ENCODE measurements at regions not wholly inside any gene's neighbourhood (a gene's known extent, or its start where the extent isn't known, plus 50 kb on each side); places are given as distances from the start of the nearest gene placed in this dataset.

DNA sequence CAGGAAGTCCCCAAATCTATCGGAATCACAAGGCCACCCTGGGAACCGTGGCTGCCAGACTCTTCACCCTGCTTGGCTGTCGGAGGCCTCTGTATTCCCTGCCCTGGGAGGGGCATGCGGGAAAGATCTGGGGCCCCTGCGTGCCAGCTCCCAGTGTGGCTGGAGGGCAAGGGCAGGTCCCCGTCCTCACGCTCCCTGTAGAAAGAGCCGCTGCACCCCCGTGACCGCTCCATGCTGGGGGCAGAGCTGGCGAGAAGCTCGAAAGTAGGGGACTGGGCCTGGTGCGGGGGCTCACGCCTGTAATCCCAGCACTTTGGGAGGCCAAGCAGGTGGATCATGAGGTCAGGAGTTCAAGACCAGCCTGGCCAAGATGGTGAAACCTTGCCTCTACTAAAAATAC is 208.4 kb upstream of the SOX1 start:
- TF ChIP-seq EZH2 (IDR thresholded peaks at IDR 0.05; ENCODE audit: borderline replicate concordance, low read depth, low read length, poor library complexity, severe bottlenecking) = no peak
- TF ChIP-seq, protein P1, sequence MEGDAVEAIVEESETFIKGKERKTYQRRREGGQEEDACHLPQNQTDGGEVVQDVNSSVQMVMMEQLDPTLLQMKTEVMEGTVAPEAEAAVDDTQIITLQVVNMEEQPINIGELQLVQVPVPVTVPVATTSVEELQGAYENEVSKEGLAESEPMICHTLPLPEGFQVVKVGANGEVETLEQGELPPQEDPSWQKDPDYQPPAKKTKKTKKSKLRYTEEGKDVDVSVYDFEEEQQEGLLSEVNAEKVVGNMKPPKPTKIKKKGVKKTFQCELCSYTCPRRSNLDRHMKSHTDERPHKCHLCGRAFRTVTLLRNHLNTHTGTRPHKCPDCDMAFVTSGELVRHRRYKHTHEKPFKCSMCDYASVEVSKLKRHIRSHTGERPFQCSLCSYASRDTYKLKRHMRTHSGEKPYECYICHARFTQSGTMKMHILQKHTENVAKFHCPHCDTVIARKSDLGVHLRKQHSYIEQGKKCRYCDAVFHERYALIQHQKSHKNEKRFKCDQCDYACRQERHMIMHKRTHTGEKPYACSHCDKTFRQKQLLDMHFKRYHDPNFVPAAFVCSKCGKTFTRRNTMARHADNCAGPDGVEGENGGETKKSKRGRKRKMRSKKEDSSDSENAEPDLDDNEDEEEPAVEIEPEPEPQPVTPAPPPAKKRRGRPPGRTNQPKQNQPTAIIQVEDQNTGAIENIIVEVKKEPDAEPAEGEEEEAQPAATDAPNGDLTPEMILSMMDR (conservative IDR thresholded peaks at IDR 0.05; ENCODE audit: low read depth, low read length) = no peak
- intact Hi-C loops (cut with micrococcal nuclease; ENCODE audit: unreplicated experiment) = no loop called here
- BruUV-seq (replicated peaks) = no TSS peak
- Histone ChIP-seq H3K27me3 (replicated peaks; ENCODE audit: insufficient read depth, low read depth, low read length, poor library complexity) (peaks cover 3% of the 10 kb centered on the region), H3K4me1 (ENCODE audit: insufficient read depth, low read length, poor library complexity, severe bottlenecking) (no peaks in the 10 kb centered on the region), H3K36me3 (ENCODE audit: insufficient read depth, low read length, poor library complexity, severe bottlenecking) (no peaks in the 10 kb centered on the region), H3K9me3 (ENCODE audit: low read depth, low read length, poor library complexity, severe bottlenecking) (no peaks in the 10 kb centered on the region), H3K27ac (ENCODE audit: low read depth, low read length, poor library complexity, severe bottlenecking) (no peak overlapping the region), H3K4me3 (ENCODE audit: low read depth, low read length, poor library complexity, severe bottlenecking) (no peak overlapping the region)
- ChIA-PET CTCF (no interaction called here), POLR2A (ENCODE audit: low non-redundant PET) (no interaction called here)
- DNase-seq (ENCODE audit: low spot score) = no peak

DNA sequence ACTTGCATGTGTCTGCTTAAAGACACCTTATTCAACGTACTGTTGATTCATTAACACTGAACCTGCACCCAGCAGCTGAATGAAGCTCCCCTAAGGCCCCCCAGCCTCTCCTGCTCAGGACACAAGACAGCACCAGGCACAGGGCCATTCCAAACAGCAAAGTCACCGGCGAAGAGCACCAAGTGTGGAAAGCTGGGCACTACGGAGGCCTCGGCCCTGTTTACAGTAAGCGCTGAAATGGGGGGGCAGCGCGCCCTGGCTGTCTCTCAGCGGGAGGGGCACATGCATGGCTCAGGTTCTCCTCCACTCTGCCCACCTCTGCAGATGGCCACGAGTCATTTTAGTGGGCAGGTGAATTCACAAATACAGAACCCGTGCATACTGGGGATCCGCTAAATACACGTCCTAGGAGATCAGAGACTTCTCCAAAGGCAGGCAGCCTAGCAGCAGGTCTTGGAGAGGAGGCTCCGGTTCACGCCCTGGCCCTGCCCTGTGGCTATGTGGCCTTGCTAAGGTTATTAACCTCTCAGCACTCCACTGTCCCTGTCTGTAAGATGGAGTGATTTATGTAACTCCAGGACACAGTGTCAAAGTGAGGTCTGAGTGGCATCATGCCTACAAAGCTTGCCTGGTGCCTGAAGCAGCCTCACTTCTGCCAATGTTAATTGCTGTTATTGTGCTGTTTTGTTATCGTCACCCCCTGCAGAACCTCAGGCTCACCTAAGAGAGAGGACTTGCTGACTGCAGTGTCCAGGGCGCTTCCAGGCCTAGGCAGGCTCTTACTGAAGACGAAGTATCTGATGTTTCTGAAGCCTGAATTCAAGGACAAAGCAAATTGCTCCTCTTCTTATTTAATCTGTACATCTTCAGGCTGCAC is 207.4 kb upstream of the SOX1 start:
- Histone ChIP-seq H3K4me3 (ENCODE audit: low read depth, low read length, poor library complexity, severe bottlenecking) (no peak overlapping the region), H3K4me1 (ENCODE audit: insufficient read depth, low read length, poor library complexity, severe bottlenecking) (no peaks in the 10 kb centered on the region), H3K27me3 (replicated peaks; ENCODE audit: insufficient read depth, low read depth, low read length, poor library complexity) (no peaks in the 10 kb centered on the region), H3K9me3 (ENCODE audit: low read depth, low read length, poor library complexity, severe bottlenecking) (no peaks in the 10 kb centered on the region), H3K36me3 (ENCODE audit: insufficient read depth, low read length, poor library complexity, severe bottlenecking) (no peaks in the 10 kb centered on the region), H3K27ac (ENCODE audit: low read depth, low read length, poor library complexity, severe bottlenecking) (no peak overlapping the region)
- intact Hi-C loops (cut with micrococcal nuclease; ENCODE audit: unreplicated experiment) = no loop called here
- DNase-seq (ENCODE audit: low spot score) = no peak
- TF ChIP-seq, protein P1 (conservative IDR thresholded peaks at IDR 0.05; ENCODE audit: low read depth, low read length) = no peak
- TF ChIP-seq EZH2 (IDR thresholded peaks at IDR 0.05; ENCODE audit: borderline replicate concordance, low read depth, low read length, poor library complexity, severe bottlenecking) = no peak
- ChIA-PET POLR2A (ENCODE audit: low non-redundant PET) (no interaction called here), CTCF (no interaction called here)
- no TSS peak for BruUV-seq (replicated peaks)

DNA sequence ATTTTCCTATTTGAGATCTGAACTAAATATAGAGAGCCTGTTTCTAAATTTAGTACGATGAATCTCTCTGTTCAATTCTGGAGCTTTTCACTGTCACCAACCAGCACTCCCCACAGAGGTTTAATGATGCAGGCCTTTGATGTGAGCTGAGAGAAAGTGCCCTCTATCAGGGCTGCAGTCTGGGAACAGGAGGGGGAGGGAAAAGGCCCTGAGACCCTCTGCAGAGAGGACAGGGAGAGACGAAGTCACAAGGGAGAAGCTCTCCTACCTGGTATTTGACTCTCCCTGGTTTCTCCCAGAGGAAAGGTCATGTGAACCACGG is 206.8 kb upstream of the SOX1 start:
- no TSS peak for BruUV-seq (replicated peaks)
- intact Hi-C loops (cut with micrococcal nuclease; ENCODE audit: unreplicated experiment) = no loop called here

More for the DNA sequence above, 206.8 kb upstream of the SOX1 start:
- peaks cover 3% of the 10 kb centered on the region for H3K27me3 ChIP-seq (replicated peaks; ENCODE audit: insufficient read depth, low read depth, low read length, poor library complexity)
- ChIA-PET POLR2A (ENCODE audit: low non-redundant PET) (no interaction called here), CTCF (no interaction called here)
- H3K4me3 ChIP-seq (ENCODE audit: low read depth, low read length, poor library complexity, severe bottlenecking) = no peak overlapping the region
- H3K36me3 ChIP-seq (ENCODE audit: insufficient read depth, low read length, poor library complexity, severe bottlenecking) = no peaks in the 10 kb centered on the region
- DNase-seq (ENCODE audit: low spot score) = no peak
- TF ChIP-seq, protein P1 (conservative IDR thresholded peaks at IDR 0.05; ENCODE audit: low read depth, low read length) = no peak
- TF ChIP-seq EZH2 (IDR thresholded peaks at IDR 0.05; ENCODE audit: borderline replicate concordance, low read depth, low read length, poor library complexity, severe bottlenecking) = no peak
- no peak overlapping the region for H3K27ac ChIP-seq (ENCODE audit: low read depth, low read length, poor library complexity, severe bottlenecking)
- no peaks in the 10 kb centered on the region for H3K9me3 ChIP-seq (ENCODE audit: low read depth, low read length, poor library complexity, severe bottlenecking)
- H3K4me1 ChIP-seq (ENCODE audit: insufficient read depth, low read length, poor library complexity, severe bottlenecking) = no peaks in the 10 kb centered on the region

Measured in A673 (cell line).